Skin epidermis (tissue), 12 donors: ENCODE measurements at regions not wholly inside any gene's neighbourhood (a gene's known extent, or its start where the extent isn't known, plus 50 kb on each side); places are given as distances from the start of the nearest gene placed in this dataset.

Experiments used
- H3K27ac ChIP-seq, 21 experiments: fragments of 200-600 bp; sonication (generic) in 11 of 21; one replicate each; pipeline ENCODE4 v1.5.0; 2020; ENCODE audit warnings: mild to moderate bottlenecking in 3 of 21, inconsistent platforms in 2 of 21, moderate library complexity in 2 of 21
- H3K4me3 ChIP-seq, 7 experiments: fragments of 200-600 bp; sonication (generic) in 2 of 7; one replicate each; pipeline ENCODE4 v1.5.0; 2020; ENCODE audit warnings: inconsistent platforms in 2 of 7, mild to moderate bottlenecking in 2 of 7, moderate library complexity in 1 of 7

- H3K27ac ChIP-seq = no peak overlapping the region
- no peak overlapping the region for H3K4me3 ChIP-seq
These were observed 54.6 kb downstream of the ARL4A start for GRCh38 chr7:12741951-12742575.

- no peak overlapping the region for H3K4me3 ChIP-seq
- H3K27ac ChIP-seq = no peak overlapping the region
These were observed 58.8 kb downstream of the ARL4A start for GRCh38 chr7:12746211-12746610.

GRCh38 chr7:12747687-12748306 is 60.4 kb downstream of the ARL4A start:
- no peak overlapping the region for H3K4me3 ChIP-seq
- H3K27ac ChIP-seq = no peak overlapping the region

- no peak overlapping the region for H3K27ac ChIP-seq
These were observed 61.6 kb downstream of the ARL4A start for GRCh38 chr7:12749069-12749468.

GRCh38 chr7:12749746-12750145 is 62.3 kb downstream of the ARL4A start:
- H3K4me3 ChIP-seq = no peak overlapping the region
- no peak overlapping the region for H3K27ac ChIP-seq

More at GRCh38 chr7:12749069-12749468, 61.6 kb downstream of the ARL4A start:
- H3K4me3 ChIP-seq = no peak overlapping the region

- Histone ChIP-seq H3K4me3 (no peak overlapping the region), H3K27ac (no peak overlapping the region)
These were observed 64.3 kb downstream of the ARL4A start for GRCh38 chr7:12751764-12752163.

GRCh38 chr7:12754179-12754578 is 66.7 kb downstream of the ARL4A start:
- Histone ChIP-seq H3K27ac (no peak overlapping the region), H3K4me3 (no peak overlapping the region)

GRCh38 chr7:12756821-12757220 is 69.4 kb downstream of the ARL4A start:
- Histone ChIP-seq H3K4me3 (no peak overlapping the region), H3K27ac (peak overlapping the region in 1 of 21 experiments; percentile 33)

GRCh38 chr7:12757443-12757842 is 70.0 kb downstream of the ARL4A start:
- H3K4me3 ChIP-seq = no peak overlapping the region

GRCh38 chr7:12759151-12759550 is 71.7 kb downstream of the ARL4A start:
- H3K27ac ChIP-seq = no peak overlapping the region
- no peak overlapping the region for H3K4me3 ChIP-seq

More at GRCh38 chr7:12757443-12757842, 70.0 kb downstream of the ARL4A start:
- H3K27ac ChIP-seq = peak overlapping the region in 4 of 21 experiments; percentile 3 to 33 (median 12)

GRCh38 chr7:12761111-12761510 is 73.7 kb downstream of the ARL4A start:
- H3K4me3 ChIP-seq = no peak overlapping the region
- H3K27ac ChIP-seq = no peak overlapping the region

- no peak overlapping the region for H3K4me3 ChIP-seq
- H3K27ac ChIP-seq = no peak overlapping the region
These were observed 74.3 kb downstream of the ARL4A start for GRCh38 chr7:12761691-12762090.

- H3K4me3 ChIP-seq = no peak overlapping the region
- no peak overlapping the region for H3K27ac ChIP-seq
These were observed 77.0 kb downstream of the ARL4A start for GRCh38 chr7:12764458-12764891.

- Histone ChIP-seq H3K4me3 (no peak overlapping the region), H3K27ac (no peak overlapping the region)
These were observed 78.1 kb downstream of the ARL4A start for GRCh38 chr7:12765431-12766100.

GRCh38 chr7:12766416-12766815 is 79.0 kb downstream of the ARL4A start:
- H3K27ac ChIP-seq = no peak overlapping the region
- H3K4me3 ChIP-seq = no peak overlapping the region

GRCh38 chr7:12768948-12769347 is 81.5 kb downstream of the ARL4A start:
- H3K27ac ChIP-seq = no peak overlapping the region
- H3K4me3 ChIP-seq = no peak overlapping the region

- H3K4me3 ChIP-seq = no peak overlapping the region
- no peak overlapping the region for H3K27ac ChIP-seq
These were observed 82.0 kb downstream of the ARL4A start for GRCh38 chr7:12769444-12769843.

GRCh38 chr7:12770227-12770975 is 83.0 kb downstream of the ARL4A start:
- Histone ChIP-seq H3K4me3 (no peak overlapping the region), H3K27ac (peak overlapping the region in 1 of 21 experiments; percentile 25)

- Histone ChIP-seq H3K27ac (peak overlapping the region in 4 of 21 experiments; percentile 15 to 60 (median 28)), H3K4me3 (peak overlapping the region in 2 of 7 experiments; percentile 0 to 4)
These were observed 84.0 kb downstream of the ARL4A start for GRCh38 chr7:12771378-12771877.

GRCh38 chr7:12772768-12773167 is 85.3 kb downstream of the ARL4A start:
- Histone ChIP-seq H3K27ac (no peak overlapping the region), H3K4me3 (no peak overlapping the region)
